Thymus (tissue), 11 donors: ENCODE measurements at regions not wholly inside any gene's neighbourhood (a gene's known extent, or its start where the extent isn't known, plus 50 kb on each side); places are given as distances from the start of the nearest gene placed in this dataset.

Experiments
- DNase-seq, 9 donors: peaks; one replicate each; pipeline ENCODE4 v3.0.0-alpha.2; 2013; ENCODE audit warnings: low spot score in 9 of 9, low read depth in 6 of 9, missing footprints in 1 of 9
- H3K27ac ChIP-seq, 2 donors: one replicate each; pipeline ENCODE4 v1.5.1; 2013; ENCODE audit warnings: control low read depth in 1 of 2, low read depth in 1 of 2, low read length in 1 of 2, mild to moderate bottlenecking in 1 of 2, moderate library complexity in 1 of 2
- H3K27me3 ChIP-seq, 2 donors: one replicate each; pipeline ENCODE4 v1.5.1; 2013; ENCODE audit warnings: low read length in 1 of 2; ENCODE audit not compliant: control insufficient read depth in 2 of 2, insufficient read depth in 1 of 2
- H3K36me3 ChIP-seq, 2 donors: one replicate each; pipeline ENCODE4 v1.5.1; 2013; ENCODE audit warnings: low read length in 1 of 2, mild to moderate bottlenecking in 1 of 2, moderate library complexity in 1 of 2; ENCODE audit not compliant: control insufficient read depth in 2 of 2, insufficient read depth in 2 of 2
- H3K4me1 ChIP-seq, 2 donors: one replicate each; pipeline ENCODE4 v1.5.1; 2013; ENCODE audit warnings: low read length in 2 of 2; ENCODE audit not compliant: control insufficient read depth in 2 of 2, insufficient read depth in 2 of 2
- H3K4me3 ChIP-seq, 2 donors: one replicate each; pipeline ENCODE4 v1.5.1; 2013; ENCODE audit warnings: low read length in 2 of 2, control low read depth in 1 of 2, mild to moderate bottlenecking in 1 of 2
- H3K9me3 ChIP-seq, 2 donors: one replicate each; pipeline ENCODE4 v1.5.1; 2013; ENCODE audit warnings: low read length in 1 of 2, mild to moderate bottlenecking in 1 of 2; ENCODE audit not compliant: control insufficient read depth in 2 of 2, insufficient read depth in 1 of 2
- WGBS: extraction: QIAGEN DNeasy Blood & Tissue Kit; methylation state at CpG from one replicate; pipeline ENCODE4 v1.1.7; 2013; 5-methylcytosine and 5-hydroxymethylcytosine counted together
- donor health status: healthy.

DNA sequence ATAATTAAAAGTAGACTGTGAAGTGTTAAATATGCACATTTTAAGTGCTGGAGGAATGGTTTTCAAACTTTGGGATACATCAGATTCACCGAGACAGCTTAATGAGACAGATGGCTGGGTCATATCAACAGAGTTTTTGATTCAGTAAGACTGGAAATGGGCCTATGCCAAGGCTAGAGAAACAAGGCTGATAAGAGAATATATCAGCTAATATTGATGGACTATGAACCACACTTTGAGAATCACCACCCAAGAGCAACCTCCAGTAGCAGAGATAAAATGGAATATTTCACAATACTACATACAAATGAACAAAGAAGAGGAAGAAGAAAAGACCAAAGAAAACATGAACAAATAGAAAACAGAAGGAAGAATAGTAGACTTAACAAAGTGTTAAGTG lies 450.2 kb upstream of the KLHL29 start:
- H3K9me3 ChIP-seq: no peaks in the 10 kb centered on the region
- DNase-seq: no peak
- WGBS: 95% methylated on average over 1 of the region's 1 CpG
- H3K4me3 ChIP-seq: no peak overlapping the region
- no peaks in the 10 kb centered on the region for H3K27me3 ChIP-seq
- no peaks in the 10 kb centered on the region for H3K36me3 ChIP-seq
- H3K27ac ChIP-seq: no peak overlapping the region
- no peaks in the 10 kb centered on the region for H3K4me1 ChIP-seq

DNA sequence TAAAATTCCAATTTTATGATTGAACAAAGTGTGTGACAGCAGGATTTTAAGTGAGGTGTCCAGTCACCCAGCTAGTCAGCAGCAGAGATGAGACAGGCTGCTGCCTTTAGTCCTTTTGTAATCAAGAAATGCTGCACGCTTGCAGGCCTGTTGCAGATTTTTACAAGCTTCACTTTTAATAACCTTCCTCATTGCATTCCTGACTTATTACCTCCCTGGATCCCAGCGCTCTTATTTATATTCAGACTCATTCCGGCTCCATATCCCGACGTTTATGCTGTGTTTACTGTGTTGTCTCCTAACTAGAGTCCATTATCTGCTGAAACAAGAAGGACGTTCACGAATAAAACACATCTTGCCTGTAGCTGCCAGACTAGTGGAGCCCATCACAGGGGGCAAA lies 442.5 kb upstream of the KLHL29 start:
- Histone ChIP-seq H3K27ac (no peak overlapping the region), H3K9me3 (no peaks in the 10 kb centered on the region), H3K4me3 (no peak overlapping the region), H3K36me3 (no peaks in the 10 kb centered on the region), H3K4me1 (no peaks in the 10 kb centered on the region), H3K27me3 (no peaks in the 10 kb centered on the region)
- no peak for DNase-seq
- 93% methylated on average over 7 of the region's 7 CpGs for WGBS

DNA sequence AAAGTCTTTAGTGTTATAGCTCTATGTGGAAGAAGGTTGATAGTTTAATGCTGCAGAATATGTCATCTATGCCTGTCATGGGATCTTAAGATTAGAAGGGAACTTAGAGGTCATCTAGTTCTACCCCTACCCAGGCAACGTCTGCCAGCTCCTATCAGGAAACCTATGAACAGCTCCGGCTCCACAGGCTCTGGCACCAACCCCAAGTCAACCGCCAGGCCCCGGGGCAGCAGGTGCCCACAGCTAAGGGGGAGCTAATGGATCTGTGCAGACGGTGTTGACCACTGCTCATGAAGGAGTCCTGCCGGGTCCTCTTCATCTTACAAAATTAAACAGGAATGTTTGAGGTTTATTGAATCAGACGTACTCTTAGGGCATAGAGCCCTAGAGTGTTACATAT lies 440.8 kb upstream of the KLHL29 start:
- no peak for DNase-seq
- Histone ChIP-seq H3K4me1 (no peaks in the 10 kb centered on the region), H3K27me3 (no peaks in the 10 kb centered on the region), H3K4me3 (no peak overlapping the region), H3K27ac (no peak overlapping the region), H3K36me3 (no peaks in the 10 kb centered on the region), H3K9me3 (no peaks in the 10 kb centered on the region)
- WGBS: 95% methylated on average over 7 of the region's 7 CpGs

DNA sequence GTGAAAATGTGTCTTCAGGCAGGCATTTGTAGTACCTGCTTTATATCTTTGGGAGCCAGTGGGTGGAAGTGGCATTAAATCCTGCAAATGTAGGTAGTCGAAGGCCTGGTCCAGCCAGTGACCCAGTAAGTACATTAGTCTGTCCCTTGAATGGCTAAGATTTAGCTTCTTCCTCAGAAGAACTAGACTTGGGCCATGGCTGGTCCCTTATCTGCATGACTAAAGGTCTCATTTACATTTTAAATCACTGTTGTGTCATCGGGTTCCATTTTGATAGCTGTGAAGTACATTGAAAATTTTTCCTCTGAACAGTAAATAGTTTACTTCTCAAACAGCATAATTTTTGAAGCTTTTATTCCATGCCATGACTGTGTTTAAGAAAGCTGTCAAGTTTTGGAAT lies 438.4 kb upstream of the KLHL29 start:
- WGBS: 96% methylated on average over 2 of the region's 2 CpGs
- no peak overlapping the region for H3K4me3 ChIP-seq
- no peaks in the 10 kb centered on the region for H3K27me3 ChIP-seq
- no peaks in the 10 kb centered on the region for H3K4me1 ChIP-seq
- H3K27ac ChIP-seq: no peak overlapping the region
- no peaks in the 10 kb centered on the region for H3K9me3 ChIP-seq
- no peaks in the 10 kb centered on the region for H3K36me3 ChIP-seq
- no peak for DNase-seq

DNA sequence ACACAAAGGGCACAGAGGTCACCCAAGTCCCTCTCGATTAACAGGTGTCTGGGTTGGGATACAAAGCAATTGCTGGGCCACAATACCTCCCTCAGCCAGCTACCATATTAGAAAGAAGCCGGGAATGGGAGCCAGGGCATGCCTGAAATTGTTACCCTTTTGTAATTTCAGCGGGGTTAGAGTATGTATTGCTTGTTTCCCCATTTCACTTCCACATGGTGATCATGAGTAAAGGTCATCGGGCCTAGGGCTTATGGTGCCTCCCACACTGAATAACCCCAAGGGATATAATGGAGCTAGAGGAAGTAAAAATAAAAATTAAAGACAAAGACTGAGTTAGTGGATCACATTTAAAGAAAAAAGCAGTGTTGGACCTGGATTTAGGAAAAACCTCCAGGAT lies 437.2 kb upstream of the KLHL29 start:
- no peaks in the 10 kb centered on the region for H3K9me3 ChIP-seq
- H3K4me3 ChIP-seq: no peak overlapping the region
- WGBS: 94% methylated on average over 4 of the region's 4 CpGs
- no peaks in the 10 kb centered on the region for H3K4me1 ChIP-seq
- no peaks in the 10 kb centered on the region for H3K36me3 ChIP-seq
- H3K27ac ChIP-seq: no peak overlapping the region
- no peak for DNase-seq
- no peaks in the 10 kb centered on the region for H3K27me3 ChIP-seq

DNA sequence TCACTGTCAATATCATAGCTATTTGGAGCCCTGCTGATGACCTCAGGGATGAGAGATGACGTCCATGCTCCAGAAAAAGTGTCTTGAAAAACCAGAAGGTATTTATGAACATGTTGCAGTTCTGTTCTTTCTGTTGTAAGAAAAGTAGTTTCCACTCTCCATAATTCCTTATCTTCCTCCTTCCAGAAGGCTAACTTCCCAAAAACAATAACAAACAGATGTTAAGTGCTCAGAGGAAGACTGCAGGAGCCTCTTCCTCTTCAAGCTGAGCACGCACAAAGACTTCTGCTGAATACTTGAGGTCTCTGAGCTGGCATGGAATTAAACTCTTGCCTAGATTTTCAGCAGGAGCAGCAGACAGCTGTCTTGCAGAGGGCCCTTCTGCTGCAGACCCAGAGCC lies 434.5 kb upstream of the KLHL29 start:
- Histone ChIP-seq H3K9me3 (no peaks in the 10 kb centered on the region), H3K4me1 (no peaks in the 10 kb centered on the region), H3K27ac (no peak overlapping the region), H3K36me3 (no peaks in the 10 kb centered on the region), H3K27me3 (no peaks in the 10 kb centered on the region), H3K4me3 (no peak overlapping the region)
- no peak for DNase-seq
- WGBS: 16% methylated on average over 2 of the region's 2 CpGs

DNA sequence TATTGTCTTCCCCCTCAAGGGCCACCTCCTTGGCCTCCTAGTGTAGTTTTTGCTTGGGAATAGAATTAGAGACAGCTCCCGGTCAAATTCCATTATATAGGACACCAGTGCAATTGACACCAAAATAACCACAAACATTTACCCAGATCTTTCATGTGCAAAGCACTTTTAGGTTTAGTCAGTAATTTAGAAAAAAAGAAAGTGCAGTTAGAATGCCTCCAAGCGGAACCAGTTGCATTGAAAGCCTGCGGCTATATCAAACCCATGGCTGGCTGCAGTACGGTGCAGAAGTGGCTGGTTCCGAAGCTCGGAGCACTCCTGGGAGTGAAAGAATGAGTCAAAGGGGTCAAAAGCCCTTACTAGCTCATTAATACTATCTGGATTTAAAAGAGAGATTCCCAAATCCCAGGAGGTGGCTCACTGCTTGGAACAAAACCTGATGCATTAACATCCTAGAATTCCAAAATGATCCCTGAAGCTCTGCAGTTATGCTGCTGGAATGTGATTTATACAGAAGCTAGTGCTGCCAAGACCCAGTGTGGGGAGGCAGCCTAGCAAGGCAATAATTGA lies 432.2 kb upstream of the KLHL29 start:
- 86% methylated on average over 6 of the region's 6 CpGs for WGBS
- DNase-seq: no peak

DNA sequence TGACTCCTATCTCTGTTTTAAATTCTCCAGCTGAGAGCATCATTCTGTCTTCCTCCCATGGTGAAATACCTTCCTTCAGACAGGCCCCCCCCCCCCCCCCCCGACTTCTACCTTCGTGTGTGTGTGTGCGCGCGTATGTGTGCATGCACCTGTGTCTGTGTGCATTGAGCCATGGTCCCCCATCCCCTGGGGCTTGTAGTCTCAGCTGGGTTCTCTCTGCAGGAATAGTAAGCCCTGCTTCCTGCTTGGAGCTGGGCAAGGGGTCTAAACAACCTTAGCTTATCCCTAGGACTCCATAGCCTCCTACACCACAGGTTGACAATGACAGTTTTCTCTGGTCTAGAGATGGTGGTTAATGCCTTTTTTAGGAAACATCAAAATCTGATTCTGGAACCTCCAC lies 427.5 kb upstream of the KLHL29 start:
- no peak for DNase-seq
- WGBS: 95% methylated on average over 5 of the region's 5 CpGs

More for the DNA sequence above, 432.2 kb upstream of the KLHL29 start:
- H3K4me1 ChIP-seq: no peaks in the 10 kb centered on the region
- no peaks in the 10 kb centered on the region for H3K36me3 ChIP-seq
- H3K27ac ChIP-seq: no peak overlapping the region
- no peaks in the 10 kb centered on the region for H3K9me3 ChIP-seq
- H3K27me3 ChIP-seq: no peaks in the 10 kb centered on the region
- no peak overlapping the region for H3K4me3 ChIP-seq

DNA sequence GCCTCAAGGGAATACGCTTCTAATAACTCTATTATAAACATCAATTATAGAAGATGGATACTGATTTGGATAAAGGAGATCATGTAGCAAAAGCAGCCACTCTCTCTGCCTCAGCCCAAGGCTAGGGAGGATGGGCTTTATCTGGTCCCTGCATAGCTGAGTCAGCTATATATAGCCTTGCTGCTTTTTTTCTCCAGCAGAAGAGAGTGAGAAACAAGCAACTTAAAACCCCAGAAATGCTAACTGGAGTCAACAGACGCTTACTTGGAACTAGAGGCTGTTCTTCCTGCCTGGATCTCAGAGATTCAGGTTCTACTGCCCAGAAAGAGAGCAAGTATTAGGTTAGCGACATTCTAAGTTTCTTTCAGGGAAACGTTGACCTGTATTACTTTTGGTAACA lies 426.7 kb upstream of the KLHL29 start:
- DNase-seq: no peak
- H3K4me3 ChIP-seq: no peak overlapping the region
- no peaks in the 10 kb centered on the region for H3K36me3 ChIP-seq
- WGBS: 96% methylated on average over 4 of the region's 4 CpGs
- no peaks in the 10 kb centered on the region for H3K4me1 ChIP-seq
- no peaks in the 10 kb centered on the region for H3K27me3 ChIP-seq
- no peak overlapping the region for H3K27ac ChIP-seq
- H3K9me3 ChIP-seq: no peaks in the 10 kb centered on the region

More for the DNA sequence above, 427.5 kb upstream of the KLHL29 start:
- Histone ChIP-seq H3K9me3 (no peaks in the 10 kb centered on the region), H3K36me3 (no peaks in the 10 kb centered on the region), H3K4me3 (no peak overlapping the region), H3K4me1 (no peaks in the 10 kb centered on the region), H3K27me3 (no peaks in the 10 kb centered on the region), H3K27ac (no peak overlapping the region)

DNA sequence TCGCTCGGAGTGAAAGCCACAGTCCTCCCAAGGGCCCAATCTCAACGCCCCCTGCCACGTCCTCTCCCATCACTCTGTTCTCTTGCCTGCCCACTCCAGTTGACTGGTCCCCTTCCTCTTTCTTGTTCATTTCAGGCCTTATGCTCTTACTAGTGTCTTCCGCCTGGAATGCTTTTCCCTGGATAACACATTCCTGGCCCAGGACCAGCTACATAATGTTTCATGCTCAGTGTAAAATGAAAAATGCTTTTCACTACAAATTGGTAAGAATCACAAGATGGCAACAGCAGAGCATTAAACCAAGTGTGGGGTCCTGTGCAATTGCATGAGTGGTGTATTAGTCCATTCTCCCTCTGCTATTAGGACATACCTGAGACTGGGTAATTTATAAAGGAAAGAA lies 417.2 kb upstream of the KLHL29 start:
- H3K27me3 ChIP-seq: no peaks in the 10 kb centered on the region
- H3K27ac ChIP-seq: no peak overlapping the region
- no peak for DNase-seq
- peaks cover 0 to 2% of the 10 kb centered on the region in 2 donors for H3K9me3 ChIP-seq
- H3K36me3 ChIP-seq: no peaks in the 10 kb centered on the region
- H3K4me3 ChIP-seq: no peak overlapping the region
- H3K4me1 ChIP-seq: no peaks in the 10 kb centered on the region
- whole genome bisulfite sequencing: 92% methylated on average over 5 of the region's 5 CpGs
